ENCODE measurements at regions not wholly inside any gene's neighbourhood (a gene's known extent, or its start where the extent isn't known, plus 50 kb on each side); places are given as distances from the start of the nearest gene placed in this dataset.

GRCh38 chr13:65911546-65912193, 1318.5 kb downstream of the PCDH9 start:
- TF ChIP-seq, protein P1, sequence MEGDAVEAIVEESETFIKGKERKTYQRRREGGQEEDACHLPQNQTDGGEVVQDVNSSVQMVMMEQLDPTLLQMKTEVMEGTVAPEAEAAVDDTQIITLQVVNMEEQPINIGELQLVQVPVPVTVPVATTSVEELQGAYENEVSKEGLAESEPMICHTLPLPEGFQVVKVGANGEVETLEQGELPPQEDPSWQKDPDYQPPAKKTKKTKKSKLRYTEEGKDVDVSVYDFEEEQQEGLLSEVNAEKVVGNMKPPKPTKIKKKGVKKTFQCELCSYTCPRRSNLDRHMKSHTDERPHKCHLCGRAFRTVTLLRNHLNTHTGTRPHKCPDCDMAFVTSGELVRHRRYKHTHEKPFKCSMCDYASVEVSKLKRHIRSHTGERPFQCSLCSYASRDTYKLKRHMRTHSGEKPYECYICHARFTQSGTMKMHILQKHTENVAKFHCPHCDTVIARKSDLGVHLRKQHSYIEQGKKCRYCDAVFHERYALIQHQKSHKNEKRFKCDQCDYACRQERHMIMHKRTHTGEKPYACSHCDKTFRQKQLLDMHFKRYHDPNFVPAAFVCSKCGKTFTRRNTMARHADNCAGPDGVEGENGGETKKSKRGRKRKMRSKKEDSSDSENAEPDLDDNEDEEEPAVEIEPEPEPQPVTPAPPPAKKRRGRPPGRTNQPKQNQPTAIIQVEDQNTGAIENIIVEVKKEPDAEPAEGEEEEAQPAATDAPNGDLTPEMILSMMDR (IDR thresholded peaks at IDR 0.05; ENCODE audit: extremely low read depth, insufficient read depth, missing control alignments): no peak
- DNase-seq (ENCODE audit: low spot score): no peak
- in situ Hi-C loops (cut with MboI; ENCODE audit: low pct_unique_long_range_greater_than_20kb, low sequenced_read_pairs, unreplicated experiment): no loop called here

- TF ChIP-seq, protein P1 (IDR thresholded peaks at IDR 0.05; ENCODE audit: extremely low read depth, insufficient read depth, missing control alignments): no peak
- in situ Hi-C loops (cut with MboI; ENCODE audit: low pct_unique_long_range_greater_than_20kb, low sequenced_read_pairs, unreplicated experiment): no loop called here
- DNase-seq (ENCODE audit: low spot score): no peak
Observed at GRCh38 chr13:65909501-65909900, 1320.6 kb downstream of the PCDH9 start.

- in situ Hi-C loops (cut with MboI; ENCODE audit: low pct_unique_long_range_greater_than_20kb, low sequenced_read_pairs, unreplicated experiment): no loop called here
- TF ChIP-seq, protein P1 (IDR thresholded peaks at IDR 0.05; ENCODE audit: extremely low read depth, insufficient read depth, missing control alignments): no peak
- DNase-seq (ENCODE audit: low spot score): no peak
Observed at GRCh38 chr13:65907666-65908525, 1322.2 kb downstream of the PCDH9 start.

- no peak for DNase-seq (ENCODE audit: low spot score)
- in situ Hi-C loops (cut with MboI; ENCODE audit: low pct_unique_long_range_greater_than_20kb, low sequenced_read_pairs, unreplicated experiment): no loop called here
- TF ChIP-seq, protein P1 (IDR thresholded peaks at IDR 0.05; ENCODE audit: extremely low read depth, insufficient read depth, missing control alignments): no peak
Observed at GRCh38 chr13:65901723-65902122, 1328.4 kb downstream of the PCDH9 start.

GRCh38 chr13:65894049-65894448, 1336.1 kb downstream of the PCDH9 start:
- in situ Hi-C loops (cut with MboI; ENCODE audit: low pct_unique_long_range_greater_than_20kb, low sequenced_read_pairs, unreplicated experiment): no loop called here
- no peak for DNase-seq (ENCODE audit: low spot score)
- TF ChIP-seq, protein P1 (IDR thresholded peaks at IDR 0.05; ENCODE audit: extremely low read depth, insufficient read depth, missing control alignments): no peak

GRCh38 chr13:65892859-65893258, 1337.3 kb downstream of the PCDH9 start:
- no peak for DNase-seq (ENCODE audit: low spot score)
- TF ChIP-seq, protein P1 (IDR thresholded peaks at IDR 0.05; ENCODE audit: extremely low read depth, insufficient read depth, missing control alignments): no peak
- in situ Hi-C loops (cut with MboI; ENCODE audit: low pct_unique_long_range_greater_than_20kb, low sequenced_read_pairs, unreplicated experiment): no loop called here

Measured in GM13977 (cell line).